Activated CD4-positive, alpha-beta T cell treated with anti-CD3 and anti-CD28 coated beads, Interleukin-2, amount 10 ng/mL, durations not matched to agents 7 days and 5 days (primary cell): ENCODE measurements at regions not wholly inside any gene's neighbourhood (a gene's known extent, or its start where the extent isn't known, plus 50 kb on each side); places are given as distances from the start of the nearest gene placed in this dataset.

Experiments
- CTCF ChIA-PET: fragments of 350-600 bp; sonication (Branson Sonifier 250); formaldehyde crosslinking; loops from one replicate; lab custom pipeline; 2021; ENCODE audit warnings: antibody characterized with exemption; lab: Charles Lee
- POLR2A ChIA-PET: fragments of 350-600 bp; sonication (Branson Sonifier 250); formaldehyde crosslinking; loops from one replicate; lab custom pipeline; 2021; ENCODE audit warnings: antibody characterized with exemption; lab: Charles Lee
- DNase-seq: peaks from one replicate; pipeline ENCODE4 v3.0.0-alpha.2; 2020
- H3K27ac Mint-ChIP-seq: one replicate; pipeline ENCODE4 v1.8.0; 2021; ENCODE audit warnings: mild to moderate bottlenecking, moderate library complexity, mixed read lengths
- H3K27me3 Mint-ChIP-seq: one replicate; pipeline ENCODE4 v1.8.0; 2021; ENCODE audit warnings: mixed read lengths
- H3K36me3 Mint-ChIP-seq: one replicate; pipeline ENCODE4 v1.8.0; 2021; ENCODE audit warnings: low read depth, mixed read lengths
- H3K4me1 Mint-ChIP-seq: one replicate; pipeline ENCODE4 v1.8.0; 2021; ENCODE audit warnings: mixed read lengths
- H3K4me3 Mint-ChIP-seq: one replicate; pipeline ENCODE4 v1.8.0; 2021; ENCODE audit warnings: mild to moderate bottlenecking, moderate library complexity, mixed read lengths
- H3K9me3 Mint-ChIP-seq: one replicate; pipeline ENCODE4 v1.8.0; 2021; ENCODE audit warnings: mixed read lengths

GRCh38 chr11:104795501-104796213 lies 102.6 kb downstream of the CASP12 start:
- H3K27me3 Mint-ChIP-seq = no peaks in the 10 kb centered on the region
- H3K4me3 Mint-ChIP-seq = no peak overlapping the region
- POLR2A ChIA-PET = no interaction called here
- peaks cover 33% of the 10 kb centered on the region for H3K36me3 Mint-ChIP-seq
- CTCF ChIA-PET = interaction anchor here (1.1 kb wide), 1 partner anchor 19 kb away, joined by 3 read pairs; no protein-coding TSS in a partner anchor
- H3K9me3 Mint-ChIP-seq = peaks cover 29% of the 10 kb centered on the region
- DNase-seq = no peak
- H3K27ac Mint-ChIP-seq = no peak overlapping the region
- H3K4me1 Mint-ChIP-seq = peaks cover 29% of the 10 kb centered on the region

GRCh38 chr11:104792861-104793260 lies 105.4 kb downstream of the CASP12 start:
- no peak overlapping the region for H3K4me3 Mint-ChIP-seq
- ChIA-PET CTCF (no interaction called here), POLR2A (no interaction called here)
- peaks cover 5% of the 10 kb centered on the region for H3K4me1 Mint-ChIP-seq
- H3K36me3 Mint-ChIP-seq = peaks cover 20% of the 10 kb centered on the region
- no peaks in the 10 kb centered on the region for H3K27me3 Mint-ChIP-seq
- DNase-seq = no peak
- H3K27ac Mint-ChIP-seq = no peak overlapping the region
- H3K9me3 Mint-ChIP-seq = peaks cover 22% of the 10 kb centered on the region

GRCh38 chr11:104791896-104792295 lies 106.4 kb downstream of the CASP12 start:
- Mint-ChIP-seq H3K27ac (no peak overlapping the region), H3K36me3 (peaks cover 12% of the 10 kb centered on the region), H3K27me3 (no peaks in the 10 kb centered on the region), H3K4me1 (no peaks in the 10 kb centered on the region), H3K4me3 (no peak overlapping the region), H3K9me3 (peaks cover 13% of the 10 kb centered on the region)
- CTCF ChIA-PET = no interaction called here
- DNase-seq = no peak
- POLR2A ChIA-PET = no interaction called here

GRCh38 chr11:104784684-104785460 lies 113.4 kb downstream of the CASP12 start:
- no peak for DNase-seq
- Mint-ChIP-seq H3K27ac (no peak overlapping the region), H3K4me3 (no peak overlapping the region), H3K4me1 (no peaks in the 10 kb centered on the region), H3K9me3 (peaks cover 3% of the 10 kb centered on the region), H3K27me3 (no peaks in the 10 kb centered on the region), H3K36me3 (no peaks in the 10 kb centered on the region)
- ChIA-PET POLR2A (no interaction called here), CTCF (interaction anchor here (0.6 kb wide), 1 partner anchor 13 kb away, joined by 3 read pairs; no protein-coding TSS in a partner anchor)

GRCh38 chr11:104783241-104783640 lies 115.0 kb downstream of the CASP12 start:
- CTCF ChIA-PET = no interaction called here

GRCh38 chr11:104782377-104782754 lies 115.9 kb downstream of the CASP12 start:
- Mint-ChIP-seq H3K9me3 (peaks cover 4% of the 10 kb centered on the region), H3K36me3 (peaks cover 2% of the 10 kb centered on the region), H3K27ac (no peak overlapping the region), H3K4me1 (no peaks in the 10 kb centered on the region), H3K27me3 (no peaks in the 10 kb centered on the region), H3K4me3 (no peak overlapping the region)
- ChIA-PET CTCF (no interaction called here), POLR2A (no interaction called here)
- no peak for DNase-seq

More at GRCh38 chr11:104783241-104783640, 115.0 kb downstream of the CASP12 start:
- Mint-ChIP-seq H3K27ac (no peak overlapping the region), H3K4me1 (no peaks in the 10 kb centered on the region), H3K27me3 (no peaks in the 10 kb centered on the region), H3K4me3 (no peak overlapping the region), H3K9me3 (peaks cover 3% of the 10 kb centered on the region), H3K36me3 (peaks cover 2% of the 10 kb centered on the region)
- POLR2A ChIA-PET = no interaction called here
- DNase-seq = no peak

GRCh38 chr11:104781719-104782376 lies 116.4 kb downstream of the CASP12 start:
- no peaks in the 10 kb centered on the region for H3K27me3 Mint-ChIP-seq
- no peak overlapping the region for H3K4me3 Mint-ChIP-seq
- no peaks in the 10 kb centered on the region for H3K4me1 Mint-ChIP-seq
- DNase-seq = no peak
- CTCF ChIA-PET = no interaction called here
- H3K9me3 Mint-ChIP-seq = peaks cover 7% of the 10 kb centered on the region
- H3K27ac Mint-ChIP-seq = no peak overlapping the region
- POLR2A ChIA-PET = no interaction called here
- peaks cover 2% of the 10 kb centered on the region for H3K36me3 Mint-ChIP-seq

GRCh38 chr11:104781037-104781436 lies 117.2 kb downstream of the CASP12 start:
- ChIA-PET CTCF (no interaction called here), POLR2A (no interaction called here)
- Mint-ChIP-seq H3K27me3 (no peaks in the 10 kb centered on the region), H3K27ac (no peak overlapping the region), H3K4me1 (no peaks in the 10 kb centered on the region), H3K36me3 (peaks cover 2% of the 10 kb centered on the region), H3K4me3 (no peak overlapping the region), H3K9me3 (peaks cover 7% of the 10 kb centered on the region)
- no peak for DNase-seq

GRCh38 chr11:104776501-104777170 lies 121.6 kb downstream of the CASP12 start:
- CTCF ChIA-PET = interaction anchor here (0.6 to 0.9 kb wide), 2 partner anchors 19 to 300 kb away, joined by 3 read pairs; no protein-coding TSS in a partner anchor
- H3K27ac Mint-ChIP-seq = no peak overlapping the region
- H3K4me3 Mint-ChIP-seq = no peak overlapping the region
- peaks cover 15% of the 10 kb centered on the region for H3K4me1 Mint-ChIP-seq
- no peaks in the 10 kb centered on the region for H3K27me3 Mint-ChIP-seq
- peaks cover 4% of the 10 kb centered on the region for H3K36me3 Mint-ChIP-seq
- POLR2A ChIA-PET = no interaction called here
- DNase-seq = no peak
- peaks cover 15% of the 10 kb centered on the region for H3K9me3 Mint-ChIP-seq

GRCh38 chr11:104774578-104774977 lies 123.7 kb downstream of the CASP12 start:
- Mint-ChIP-seq H3K27ac (no peak overlapping the region), H3K9me3 (peaks cover 23% of the 10 kb centered on the region), H3K27me3 (no peaks in the 10 kb centered on the region), H3K4me3 (no peak overlapping the region), H3K4me1 (peaks cover 17% of the 10 kb centered on the region), H3K36me3 (peaks cover 4% of the 10 kb centered on the region)
- CTCF ChIA-PET = no interaction called here
- POLR2A ChIA-PET = no interaction called here
- DNase-seq = no peak

- Mint-ChIP-seq H3K4me1 (peaks cover 17% of the 10 kb centered on the region), H3K4me3 (no peak overlapping the region), H3K27me3 (peaks cover 2% of the 10 kb centered on the region), H3K36me3 (peaks cover 2% of the 10 kb centered on the region), H3K27ac (peak overlapping the region; percentile 63), H3K9me3 (peaks cover 33% of the 10 kb centered on the region)
- CTCF ChIA-PET = no interaction called here
- POLR2A ChIA-PET = no interaction called here
- peak; percentile 12 for DNase-seq
These were observed 125.4 kb downstream of the CASP12 start for GRCh38 chr11:104772806-104773241.

GRCh38 chr11:104771763-104772162 lies 126.5 kb downstream of the CASP12 start:
- CTCF ChIA-PET = no interaction called here
- H3K27ac Mint-ChIP-seq = no peak overlapping the region

More at GRCh38 chr11:104771763-104772162, 126.5 kb downstream of the CASP12 start:
- Mint-ChIP-seq H3K4me1 (peaks cover 17% of the 10 kb centered on the region), H3K27me3 (peaks cover 2% of the 10 kb centered on the region), H3K36me3 (peaks cover 2% of the 10 kb centered on the region), H3K4me3 (no peak overlapping the region), H3K9me3 (peaks cover 30% of the 10 kb centered on the region)
- no peak for DNase-seq
- POLR2A ChIA-PET = no interaction called here
